ENCODE measurements at regions not wholly inside any gene's neighbourhood (a gene's known extent, or its start where the extent isn't known, plus 50 kb on each side); places are given as distances from the start of the nearest gene placed in this dataset.

GRCh38 chr2:12173943-12174340 lies 427.5 kb downstream of the LPIN1 start:
- no peak for TF ChIP-seq CTCF (IDR thresholded peaks at IDR 0.05)
- TF ChIP-seq POLR2A (IDR thresholded peaks at IDR 0.05): no peak
